Large intestine (tissue), 3 donors: ENCODE measurements at regions not wholly inside any gene's neighbourhood (a gene's known extent, or its start where the extent isn't known, plus 50 kb on each side); places are given as distances from the start of the nearest gene placed in this dataset.

Experiments used
- DNase-seq, 2 donors: peaks; one replicate each; pipeline versions ENCODE4 v3.0.0 to v3.0.0-alpha.2; 2013
- H3K27ac ChIP-seq: one replicate; pipeline ENCODE4 v1.5.1; 2013; ENCODE audit warnings: low read length
- H3K27me3 ChIP-seq: 2 replicates; pipeline ENCODE4 v1.6.1; 2013; ENCODE audit warnings: low read length; ENCODE audit not compliant: control insufficient read depth, insufficient read depth
- H3K36me3 ChIP-seq: 2 replicates; pipeline ENCODE4 v1.6.1; 2013; ENCODE audit warnings: low read length; ENCODE audit not compliant: control insufficient read depth, insufficient read depth
- H3K4me1 ChIP-seq: one replicate; pipeline ENCODE4 v1.6.1; 2013; ENCODE audit warnings: low read length; ENCODE audit not compliant: control insufficient read depth, insufficient read depth
- H3K4me3 ChIP-seq: one replicate; pipeline ENCODE4 v1.5.1; 2013; ENCODE audit warnings: low read length
- H3K9me3 ChIP-seq: one replicate; pipeline ENCODE4 v1.6.1; 2013; ENCODE audit warnings: mild to moderate bottlenecking, low read depth, low read length, moderate library complexity; ENCODE audit not compliant: control insufficient read depth
- WGBS: methylation state at CpG from one replicate; pipeline ENCODE4 v1.1.5; 2013; ENCODE audit warnings: low lambda C conversion rate; ENCODE audit not compliant: insufficient coverage; 5-methylcytosine and 5-hydroxymethylcytosine counted together

GRCh38 chr2:172285010-172285621, 142.3 kb upstream of the ITGA6 start:
- 100% methylated on average over 2 of the region's 5 CpGs for WGBS

GRCh38 chr2:172285760-172286159, 141.6 kb upstream of the ITGA6 start:
- Histone ChIP-seq H3K27me3 (no peaks in the 10 kb centered on the region), H3K36me3 (no peaks in the 10 kb centered on the region), H3K4me1 (no peaks in the 10 kb centered on the region), H3K9me3 (no peaks in the 10 kb centered on the region), H3K27ac (no peak overlapping the region), H3K4me3 (no peak overlapping the region)
- no peak for DNase-seq
- WGBS, result 91% methylated on average over 4 of the region's 9 CpGs

More at GRCh38 chr2:172285010-172285621, 142.3 kb upstream of the ITGA6 start:
- Histone ChIP-seq H3K4me3 (no peak overlapping the region), H3K36me3 (no peaks in the 10 kb centered on the region), H3K27ac (no peak overlapping the region), H3K9me3 (no peaks in the 10 kb centered on the region), H3K4me1 (no peaks in the 10 kb centered on the region), H3K27me3 (no peaks in the 10 kb centered on the region)
- DNase-seq, result no peak

DNA sequence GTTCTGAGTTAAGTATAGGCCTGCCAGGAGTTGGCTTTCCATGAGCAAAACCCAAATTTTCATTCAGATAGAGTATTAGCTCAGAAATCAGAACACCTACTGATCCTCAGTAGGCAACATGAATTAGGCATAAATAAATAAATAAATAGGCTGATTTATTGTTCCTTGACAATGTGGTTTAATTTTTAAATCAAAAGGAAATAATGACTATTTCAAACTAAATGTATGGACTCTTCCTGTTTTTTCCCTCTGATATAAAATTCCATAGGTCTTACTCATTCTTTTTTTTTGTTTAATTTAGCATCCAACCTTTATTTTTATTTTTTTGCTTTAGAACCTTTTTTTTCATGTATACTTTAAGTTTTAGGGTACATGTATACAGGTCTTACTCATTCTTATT, 140.2 kb upstream of the ITGA6 start:
- DNase-seq, result no peak
- no peak overlapping the region for H3K4me3 ChIP-seq
- H3K27ac ChIP-seq, result no peak overlapping the region
- no peaks in the 10 kb centered on the region for H3K9me3 ChIP-seq
- no peaks in the 10 kb centered on the region for H3K27me3 ChIP-seq
- H3K36me3 ChIP-seq, result no peaks in the 10 kb centered on the region
- no peaks in the 10 kb centered on the region for H3K4me1 ChIP-seq

DNA sequence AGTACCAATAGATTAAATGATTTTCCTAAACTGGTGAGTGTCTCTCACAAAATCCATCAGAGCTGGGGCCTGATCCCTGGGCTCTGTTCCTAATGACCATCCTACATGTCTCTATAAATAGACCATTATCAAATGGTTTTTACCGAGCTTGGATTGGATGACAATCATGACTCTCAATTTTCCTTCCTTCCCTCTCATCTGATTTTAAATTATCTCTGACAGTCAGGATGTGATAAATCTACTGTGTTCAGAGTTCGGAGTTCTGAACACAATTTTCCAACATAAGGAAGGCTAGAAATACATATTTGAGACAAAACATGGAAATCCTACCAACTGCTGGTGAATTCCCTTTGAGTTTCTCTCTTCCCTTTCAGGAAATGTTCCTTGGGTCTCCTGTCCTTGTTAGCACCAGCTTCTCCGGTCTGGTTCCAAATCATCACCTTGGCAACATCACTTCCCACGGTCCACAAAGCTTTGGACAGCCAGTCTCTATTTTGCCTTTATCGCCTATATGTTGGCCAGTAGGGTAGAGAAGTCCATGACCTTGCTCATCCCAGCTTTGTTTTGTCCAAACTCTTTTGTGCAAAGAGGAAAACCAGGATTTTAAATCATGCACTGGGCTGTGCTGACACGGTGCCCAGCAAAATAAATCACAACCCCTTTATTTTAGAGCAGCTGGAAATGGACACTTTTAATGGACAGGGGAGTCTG, 139.6 kb upstream of the ITGA6 start:
- no peaks in the 10 kb centered on the region for H3K9me3 ChIP-seq
- no peak overlapping the region for H3K27ac ChIP-seq
- H3K4me1 ChIP-seq, result no peaks in the 10 kb centered on the region
- H3K27me3 ChIP-seq, result no peaks in the 10 kb centered on the region
- no peak overlapping the region for H3K4me3 ChIP-seq
- no peaks in the 10 kb centered on the region for H3K36me3 ChIP-seq
- WGBS, result 90% methylated on average over 2 of the region's 6 CpGs
- no peak for DNase-seq

DNA sequence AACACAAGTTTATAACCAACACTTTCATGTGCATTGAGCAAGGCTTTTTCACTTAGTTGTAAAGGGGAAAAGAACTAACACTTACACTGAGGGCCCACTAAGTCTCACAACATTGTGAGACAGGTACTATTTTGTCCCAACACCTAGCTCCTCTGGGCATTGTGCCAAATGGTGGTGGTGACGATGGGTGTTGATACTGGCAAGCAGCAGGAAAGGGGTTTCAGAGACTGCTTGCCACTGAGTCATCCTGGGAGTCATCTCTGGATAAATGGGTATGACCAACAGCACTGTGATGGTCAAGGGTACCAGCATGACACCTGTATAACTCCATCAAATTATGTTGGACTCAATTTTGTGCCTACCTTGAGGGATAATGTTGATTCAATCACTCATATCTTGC, 138.8 kb upstream of the ITGA6 start:
- H3K4me3 ChIP-seq, result no peak overlapping the region
- no CpG with 5 or more reads among the region's 1 CpG for WGBS
- H3K4me1 ChIP-seq, result no peaks in the 10 kb centered on the region
- no peaks in the 10 kb centered on the region for H3K27me3 ChIP-seq
- H3K36me3 ChIP-seq, result no peaks in the 10 kb centered on the region
- no peak overlapping the region for H3K27ac ChIP-seq
- H3K9me3 ChIP-seq, result no peaks in the 10 kb centered on the region
- DNase-seq, result peak; percentile 30 to 67

DNA sequence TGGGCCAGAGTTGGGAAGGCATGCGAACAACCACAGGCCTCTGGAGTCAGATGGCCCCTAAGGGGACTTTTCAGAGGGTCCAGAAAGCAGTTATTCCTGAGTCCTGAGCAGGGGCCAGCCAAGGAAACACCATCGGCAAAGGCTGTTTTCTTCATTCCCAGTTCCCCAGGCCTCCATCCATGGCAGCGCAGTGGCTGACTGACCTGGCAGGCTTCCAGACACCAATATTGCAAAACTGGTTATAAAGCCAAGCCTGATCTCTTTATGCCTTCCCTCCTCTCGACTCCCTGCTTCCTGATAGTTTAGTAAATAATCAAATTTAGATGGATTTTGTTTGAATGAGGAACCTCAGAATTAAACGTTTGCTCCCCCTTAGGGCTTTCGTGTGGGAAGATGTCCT, 133.4 kb upstream of the ITGA6 start:
- WGBS, result no CpG with 5 or more reads among the region's 6 CpGs
- peak; percentile 26 to 78 for DNase-seq
- no peaks in the 10 kb centered on the region for H3K9me3 ChIP-seq
- H3K4me1 ChIP-seq, result peaks cover 7% of the 10 kb centered on the region
- no peak overlapping the region for H3K27ac ChIP-seq
- no peaks in the 10 kb centered on the region for H3K27me3 ChIP-seq
- no peak overlapping the region for H3K4me3 ChIP-seq
- no peaks in the 10 kb centered on the region for H3K36me3 ChIP-seq

- Histone ChIP-seq H3K9me3 (no peaks in the 10 kb centered on the region), H3K27ac (no peak overlapping the region), H3K36me3 (no peaks in the 10 kb centered on the region), H3K4me1 (peaks cover 7% of the 10 kb centered on the region), H3K27me3 (no peaks in the 10 kb centered on the region), H3K4me3 (no peak overlapping the region)
- 43% methylated on average over 1 of the region's 1 CpG for whole genome bisulfite sequencing
- no peak for DNase-seq
Measured at GRCh38 chr2:172294983-172295382, 132.4 kb upstream of the ITGA6 start.

GRCh38 chr2:172295677-172296076, 131.7 kb upstream of the ITGA6 start:
- Histone ChIP-seq H3K9me3 (no peaks in the 10 kb centered on the region), H3K27ac (no peak overlapping the region), H3K36me3 (no peaks in the 10 kb centered on the region), H3K4me3 (no peak overlapping the region), H3K27me3 (no peaks in the 10 kb centered on the region), H3K4me1 (peaks cover 7% of the 10 kb centered on the region)
- 80% methylated on average over 1 of the region's 4 CpGs for WGBS
- no peak for DNase-seq

- no peaks in the 10 kb centered on the region for H3K9me3 ChIP-seq
- H3K4me3 ChIP-seq, result no peak overlapping the region
- no peak overlapping the region for H3K27ac ChIP-seq
- no peaks in the 10 kb centered on the region for H3K36me3 ChIP-seq
- peaks cover 7% of the 10 kb centered on the region for H3K4me1 ChIP-seq
- no peak for DNase-seq
- no peaks in the 10 kb centered on the region for H3K27me3 ChIP-seq
- WGBS, result 92% methylated on average over 2 of the region's 6 CpGs
Measured at GRCh38 chr2:172296267-172297046, 130.9 kb upstream of the ITGA6 start.

DNA sequence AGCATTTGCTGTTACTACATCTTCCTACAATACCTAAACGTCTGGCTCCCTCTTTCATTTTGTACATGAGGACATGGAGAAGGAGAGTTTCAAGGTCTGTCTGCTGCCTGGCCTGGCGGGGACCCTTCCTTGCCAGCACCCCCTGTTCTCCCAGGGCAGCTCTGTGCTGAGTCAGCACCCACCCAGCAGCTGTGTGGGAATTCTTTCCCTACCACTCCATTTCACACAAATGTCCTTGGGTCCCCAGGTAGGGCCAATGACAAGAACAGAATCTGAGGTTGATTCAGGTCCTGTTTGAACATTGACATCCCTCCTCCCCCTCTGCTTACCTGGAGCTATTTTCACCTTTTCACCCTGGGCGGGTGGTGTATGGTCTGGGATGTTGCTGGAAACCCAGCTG, 129.9 kb upstream of the ITGA6 start:
- no peak for DNase-seq
- no CpG with 5 or more reads among the region's 3 CpGs for WGBS
- H3K27me3 ChIP-seq, result no peaks in the 10 kb centered on the region
- H3K4me1 ChIP-seq, result peaks cover 7% of the 10 kb centered on the region
- H3K9me3 ChIP-seq, result no peaks in the 10 kb centered on the region
- no peaks in the 10 kb centered on the region for H3K36me3 ChIP-seq
- H3K4me3 ChIP-seq, result no peak overlapping the region
- H3K27ac ChIP-seq, result no peak overlapping the region
